HG02588 (cell line): ENCODE measurements at regions not wholly inside any gene's neighbourhood (a gene's known extent, or its start where the extent isn't known, plus 50 kb on each side); places are given as distances from the start of the nearest gene placed in this dataset.
"Not testable (repeated sequence)": the region's sequence is repeated elsewhere in the genome, so short reads cannot be mapped to it uniquely, and the experiment has no call there.

Experiments
- ATAC-seq: cut with Tn5 transposase; IDR thresholded peaks from one replicate; pipeline ENCODE4 v1.9.1; 2021; ENCODE audit warnings: mild to moderate bottlenecking, moderate library complexity; ENCODE audit not compliant: unreplicated experiment

GRCh38 chr15:35211240-35211902, 126.3 kb upstream of the NANOGP8 start:
- no peak for ATAC-seq

DNA sequence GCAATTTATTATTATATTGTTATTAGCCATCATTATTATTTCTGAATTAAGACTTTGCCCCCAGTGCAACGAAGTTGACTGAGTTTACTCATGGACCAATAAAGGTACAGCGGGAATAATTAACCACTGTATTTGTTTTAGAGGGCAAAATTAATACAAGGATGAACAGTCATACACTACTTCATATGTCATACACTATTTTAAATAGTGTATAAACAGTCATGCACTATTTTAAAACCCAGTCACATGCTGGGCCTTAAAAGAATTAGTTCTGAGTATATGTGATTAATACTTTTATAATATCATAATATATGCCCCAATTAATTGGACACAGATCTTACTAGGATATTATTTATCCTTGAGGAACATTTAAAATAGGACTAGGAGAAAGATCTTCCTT, 125.3 kb upstream of the NANOGP8 start:
- ATAC-seq = no peak

- ATAC-seq = no peak
Observed at GRCh38 chr15:35209838-35210237, 124.7 kb upstream of the NANOGP8 start.

GRCh38 chr15:35208353-35208752, 123.3 kb upstream of the NANOGP8 start:
- no peak for ATAC-seq

DNA sequence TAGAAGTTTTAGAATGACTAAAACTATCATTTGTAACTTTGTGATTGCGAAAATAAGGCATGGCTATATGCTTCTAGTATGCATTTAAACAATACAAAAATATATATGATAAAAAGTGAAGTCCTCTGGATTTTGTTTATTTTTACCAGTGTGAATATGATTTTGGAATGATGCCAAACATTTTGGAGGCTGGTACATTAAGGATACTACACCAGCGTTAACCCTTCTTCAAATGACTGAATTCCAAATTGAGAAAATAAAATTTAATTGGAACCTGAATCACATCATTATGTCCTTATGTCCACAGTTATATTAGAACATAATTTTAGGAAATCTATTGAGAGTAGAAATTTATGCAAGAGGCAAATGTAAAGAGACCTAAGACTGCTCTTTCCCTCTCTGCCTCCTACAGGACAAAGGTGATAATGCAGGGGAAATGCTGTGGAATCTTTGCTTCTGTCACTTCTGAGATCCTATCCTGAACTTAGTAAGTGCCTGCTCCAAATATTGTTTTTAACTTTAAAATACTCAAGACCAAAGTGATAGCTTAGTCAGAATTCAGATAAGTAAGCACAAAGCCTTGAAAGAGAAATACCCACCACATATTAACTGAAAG, 121.1 kb upstream of the NANOGP8 start:
- no peak for ATAC-seq

GRCh38 chr15:35198197-35198596, 113.1 kb upstream of the NANOGP8 start:
- ATAC-seq = no peak

DNA sequence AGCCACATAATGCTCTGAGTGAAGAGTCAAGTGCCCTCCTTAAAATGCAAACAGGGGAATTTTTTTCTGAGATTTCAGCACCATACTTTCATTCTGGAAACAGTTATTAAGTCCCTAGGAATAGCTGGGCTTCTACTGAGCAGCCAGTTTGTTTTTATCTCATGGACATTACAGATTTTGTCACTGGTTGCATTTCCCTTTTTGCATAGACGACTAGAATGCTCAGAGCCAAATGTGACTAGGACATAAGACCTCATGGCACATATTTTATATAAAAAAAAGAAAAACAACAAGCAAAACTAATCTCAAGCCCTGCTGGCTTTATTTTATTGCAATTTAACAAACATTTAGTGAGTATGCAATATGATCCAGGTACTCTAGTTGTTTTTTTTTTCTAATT, 112.7 kb upstream of the NANOGP8 start:
- no peak for ATAC-seq

DNA sequence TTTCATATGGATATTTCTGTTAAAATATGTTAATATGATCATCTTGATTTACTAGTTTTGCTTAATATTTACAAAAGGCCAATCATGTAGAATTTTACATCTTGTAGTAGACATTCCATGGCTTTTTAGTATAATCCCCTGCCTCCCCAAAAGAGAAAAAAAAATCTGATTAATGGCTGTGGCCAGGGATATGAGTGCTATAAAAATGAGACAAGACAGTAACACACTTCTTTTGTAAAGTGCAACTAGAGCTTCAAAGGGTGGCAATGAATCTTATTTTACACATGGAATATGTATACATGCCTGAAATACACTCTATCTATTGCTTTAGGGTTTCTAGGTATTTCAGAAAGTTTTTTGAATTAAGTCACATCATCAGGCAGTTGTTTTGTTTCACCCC, 112.2 kb upstream of the NANOGP8 start:
- ATAC-seq = no peak

GRCh38 chr15:35196273-35196672, 111.2 kb upstream of the NANOGP8 start:
- ATAC-seq = no peak

DNA sequence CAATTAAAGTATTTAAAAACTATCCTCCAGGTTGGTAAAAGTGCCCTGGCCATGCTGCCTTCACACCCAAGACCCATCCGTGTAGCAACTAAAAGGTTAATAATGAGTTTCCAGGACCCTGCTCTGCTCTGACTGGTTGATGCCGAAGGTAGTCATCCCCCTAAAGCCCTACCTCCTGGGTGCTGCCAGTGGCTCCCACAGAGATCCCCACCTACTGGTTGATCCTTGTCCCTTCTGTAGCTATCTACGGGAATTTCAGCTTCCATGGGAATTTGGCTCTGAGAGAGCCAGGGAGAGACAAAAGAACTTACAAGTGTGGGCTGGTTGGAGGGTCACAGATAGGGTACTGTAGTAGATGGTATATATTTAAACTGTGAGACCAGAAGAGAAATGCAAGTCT, 110.6 kb upstream of the NANOGP8 start:
- no peak for ATAC-seq

DNA sequence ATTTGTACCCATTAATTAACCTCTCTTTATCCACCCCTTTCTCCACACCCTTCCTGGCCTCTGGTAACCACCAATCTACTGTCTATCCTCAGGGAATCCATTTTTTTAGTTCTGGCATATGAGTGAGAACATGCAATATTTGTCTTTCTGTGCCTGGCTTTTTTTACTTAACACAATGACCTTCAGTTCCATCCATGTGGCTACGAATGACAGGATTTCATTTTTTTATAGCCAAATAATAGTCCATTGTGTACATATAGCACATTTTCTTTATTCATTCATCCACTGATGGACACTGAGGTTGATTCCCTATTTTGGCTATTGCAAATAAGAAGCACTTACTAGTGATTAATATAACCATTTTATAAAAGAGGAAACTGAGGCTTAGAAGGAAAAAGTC, 109.9 kb upstream of the NANOGP8 start:
- no peak for ATAC-seq

DNA sequence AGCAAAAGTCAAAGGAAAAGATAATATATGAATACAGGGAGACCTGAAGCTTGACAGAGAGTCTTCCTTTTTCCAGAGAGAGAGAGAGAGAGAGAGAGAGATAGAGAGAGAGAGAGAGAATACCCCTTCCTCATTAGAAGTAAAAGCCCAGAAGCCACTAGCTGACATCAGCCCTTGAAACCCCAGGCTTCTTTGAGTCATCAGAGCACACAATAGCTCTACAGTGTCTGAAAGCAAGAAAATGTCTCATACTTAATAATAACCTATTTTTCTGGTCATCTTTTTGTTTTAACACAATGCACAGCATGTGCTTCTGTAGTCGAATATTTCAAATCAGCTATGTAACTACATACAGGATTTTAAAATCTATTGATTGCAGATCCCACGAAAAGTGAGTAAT, 109.2 kb upstream of the NANOGP8 start:
- no peak for ATAC-seq

- no peak for ATAC-seq
Observed at GRCh38 chr15:35191783-35192182, 106.7 kb upstream of the NANOGP8 start.

DNA sequence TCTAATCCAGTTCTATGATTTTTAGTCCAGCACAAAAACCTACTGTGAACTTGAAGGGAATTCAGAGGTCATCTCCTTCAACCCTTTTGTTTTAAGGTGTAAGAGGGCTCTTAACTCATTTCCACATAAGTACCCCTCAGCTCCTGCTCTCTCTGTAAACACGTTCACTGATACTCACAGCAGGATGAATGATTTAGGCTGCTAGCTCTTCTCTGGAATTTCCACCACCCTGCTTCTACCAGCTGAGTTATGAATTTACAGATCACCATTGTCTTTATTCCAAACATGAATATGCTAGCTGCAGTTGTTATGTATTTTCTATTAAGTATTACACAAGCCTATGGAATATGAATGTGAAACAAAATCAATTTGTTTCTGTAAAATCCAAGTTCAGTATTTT, 101.3 kb upstream of the NANOGP8 start:
- ATAC-seq = no peak

GRCh38 chr15:35184646-35185045, 99.6 kb upstream of the NANOGP8 start:
- ATAC-seq = no peak

GRCh38 chr15:35182841-35183479, 97.9 kb upstream of the NANOGP8 start:
- ATAC-seq = peak; percentile 80

GRCh38 chr15:35181538-35181937, 96.4 kb upstream of the NANOGP8 start:
- ATAC-seq = peak; percentile 51

GRCh38 chr15:35179739-35180138, 94.6 kb upstream of the NANOGP8 start:
- no peak for ATAC-seq

DNA sequence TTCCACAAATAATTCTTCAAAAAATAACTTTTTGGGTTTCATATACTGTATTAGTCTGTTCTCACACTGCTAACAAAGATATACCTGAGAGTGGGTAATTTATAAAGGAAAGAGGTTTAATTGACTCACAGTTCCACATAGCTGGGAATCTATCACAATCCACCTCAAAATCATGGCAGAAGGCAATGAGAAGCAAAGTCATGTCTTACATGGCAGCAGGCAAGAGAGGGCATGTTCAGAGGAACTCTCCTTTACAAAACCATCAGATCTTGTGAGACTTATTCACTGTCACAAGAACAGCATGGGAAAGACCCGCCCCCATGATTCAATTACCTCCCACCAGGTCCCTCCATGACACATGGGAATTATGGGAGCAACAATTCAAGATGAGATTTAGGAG, 93.1 kb upstream of the NANOGP8 start:
- ATAC-seq = not testable (repeated sequence)

- ATAC-seq = no peak
Observed at GRCh38 chr15:35174948-35175347, 89.9 kb upstream of the NANOGP8 start.

GRCh38 chr15:35173444-35174118, 88.5 kb upstream of the NANOGP8 start:
- ATAC-seq = no peak

DNA sequence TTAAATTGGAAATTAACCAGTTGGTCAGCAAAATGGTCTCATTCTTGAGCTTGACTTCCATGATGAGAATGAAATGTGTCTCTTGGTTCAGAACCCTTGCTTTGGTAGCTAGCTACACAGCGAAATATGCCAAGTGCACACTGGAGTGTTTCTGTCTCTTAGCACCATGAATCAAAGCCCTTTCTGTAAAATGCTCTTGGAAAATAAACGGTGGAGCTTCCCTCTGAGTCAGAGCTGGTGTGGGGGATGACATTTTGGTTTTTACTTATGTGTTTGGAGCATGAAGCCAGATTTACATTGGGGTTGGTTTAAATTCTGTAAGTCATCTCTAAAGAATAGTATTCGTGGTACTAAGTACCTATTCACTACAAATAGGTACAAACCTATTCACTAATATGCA, 85.1 kb upstream of the NANOGP8 start:
- no peak for ATAC-seq
